K562 (cell line): ENCODE measurements at regions not wholly inside any gene's neighbourhood (a gene's known extent, or its start where the extent isn't known, plus 50 kb on each side); places are given as distances from the start of the nearest gene placed in this dataset.

Experiments
- ATAC-seq: fragments of 200-7000 bp; cut with Tn5 transposase; 3 replicates; pipeline ENCODE4 v1.9.1; 2020; ENCODE audit warnings: moderate library complexity
- BruUV-seq: library from RNA; stranded (reverse); fragments of 400-500 nt; replicated peaks from 2 replicates; lab custom pipeline; 2021; lab: Mats Ljungman, UMichigan
- CTCF ChIA-PET: fragments of 300-600 bp; formaldehyde crosslinking; extraction: SDS; loops from one replicate; lab custom pipeline; 2021; ENCODE audit warnings: low intra/inter-chr PET ratio; lab: Yijun Ruan, JAX
- POLR2A ChIA-PET: fragments of 300-600, 350-650 bp; sonication (Branson Sonifier 250); formaldehyde crosslinking; extraction: SDS; loops from one replicate; lab custom pipeline; 2021; ENCODE audit warnings: antibody characterized with exemption, inconsistent platforms; lab: Yijun Ruan, JAX
- DNase-seq, 4 experiments: peaks; one replicate each; pipeline versions ENCODE4 v3.0.0 to v3.0.0-alpha.2; 2011 to 2018; ENCODE audit warnings: low spot score in 3 of 4, mixed read lengths in 3 of 4; ENCODE audit errors: extremely low read depth in 1 of 4
- FAIRE-seq: peaks from 2 replicates; lab custom pipeline; 2011; peaks lifted over from hg19 to GRCh38; lab: Jason Lieb, UNC
- H2AFZ ChIP-seq: 2 replicates; pipeline ENCODE4 v1.6.0; 2011; ENCODE audit warnings: low read depth, low read length, control low read depth, inconsistent platforms
- H3K27ac ChIP-seq: fragments of 200-600 bp; 3 replicates; pipeline ENCODE4 v1.8.0; 2011; ENCODE audit warnings: low read depth, mild to moderate bottlenecking, control low read depth, inconsistent platforms, low read length, moderate library complexity, mixed read lengths; ENCODE audit errors: extremely low read depth
- H3K27me3 ChIP-seq, 2 experiments: fragments of 300-600 bp in 1 of 2; 2 replicates in 1 of 2; 3 replicates in 1 of 2; pipeline versions ENCODE4 v1.6.0 to v1.8.0; 2011; ENCODE audit warnings: inconsistent platforms in 2 of 2, low read length in 2 of 2, mild to moderate bottlenecking in 1 of 2, mixed read lengths in 1 of 2, moderate library complexity in 1 of 2; ENCODE audit not compliant: control insufficient read depth in 2 of 2, insufficient read depth in 2 of 2
- H3K36me3 ChIP-seq: fragments of 300-600 bp; 3 replicates; pipeline ENCODE4 v1.8.0; 2011; ENCODE audit warnings: mild to moderate bottlenecking, low read length, inconsistent platforms; ENCODE audit not compliant: control insufficient read depth, insufficient read depth
- H3K4me1 ChIP-seq, 2 experiments: fragments of 200-600 bp in 1 of 2; replicated peaks in 1 of 2; 2 replicates in 1 of 2; 3 replicates in 1 of 2; pipeline versions ENCODE4 v1.5.1 to v1.8.0; 2011; ENCODE audit warnings: inconsistent platforms in 2 of 2, low read length in 2 of 2, mild to moderate bottlenecking in 1 of 2, mixed read lengths in 1 of 2, moderate library complexity in 1 of 2; ENCODE audit not compliant: control insufficient read depth in 2 of 2, insufficient read depth in 2 of 2
- H3K4me2 ChIP-seq: 2 replicates; pipeline ENCODE4 v1.6.1; 2011; ENCODE audit warnings: low read length, control low read depth, inconsistent platforms, mixed read lengths; ENCODE audit not compliant: insufficient read depth
- H3K4me3 ChIP-seq: fragments of 200-600 bp; sonication (generic), shearing (Covaris generic); 2 replicates; pipeline ENCODE4 v1.5.1; 2016; ENCODE audit warnings: control low read depth, inconsistent platforms
- H3K79me2 ChIP-seq: fragments of 200-600 bp; 3 replicates; pipeline ENCODE4 v1.8.0; 2011; ENCODE audit warnings: low read length, inconsistent platforms; ENCODE audit not compliant: control insufficient read depth, insufficient read depth
- H3K9ac ChIP-seq, 2 experiments: 2 replicates each; pipeline versions ENCODE4 v1.6.0 to v1.6.1; 2011; ENCODE audit warnings: low read depth in 2 of 2, low read length in 2 of 2, control low read depth in 1 of 2, inconsistent platforms in 1 of 2, mild to moderate bottlenecking in 1 of 2, mixed read lengths in 1 of 2; ENCODE audit not compliant: insufficient read depth in 1 of 2
- H3K9me1 ChIP-seq: one replicate; pipeline ENCODE4 v1.6.0; 2011; ENCODE audit warnings: inconsistent platforms, mild to moderate bottlenecking, low read length, moderate library complexity; ENCODE audit not compliant: control insufficient read depth, insufficient read depth
- H3K9me3 ChIP-seq: replicated peaks from 2 replicates; pipeline ENCODE4 v1.5.1; 2011; ENCODE audit warnings: low read depth, low read length, inconsistent platforms; ENCODE audit not compliant: control insufficient read depth, insufficient read depth
- H4K20me1 ChIP-seq: replicated peaks from 2 replicates; pipeline ENCODE4 v1.6.1; 2011; ENCODE audit warnings: low read length, inconsistent platforms, mixed read lengths; ENCODE audit not compliant: control insufficient read depth, insufficient read depth
- AFF4 ChIP-seq: sonication (generic); formaldehyde crosslinking; IDR thresholded peaks from 2 replicates; pipeline ENCODE4 v1.8.0; 2023; ENCODE audit warnings: mild to moderate bottlenecking, missing genetic modification reagents
- ARID3A ChIP-seq: IDR thresholded peaks from 2 replicates; pipeline ENCODE4 v1.6.1; 2012; ENCODE audit warnings: low read depth, low read length, improper control_type of control experiment, borderline replicate concordance
- ELF1 ChIP-seq: fragments of 200-800 bp; sonication (Bioruptor generic); IDR thresholded peaks from 2 replicates; pipeline ENCODE4 v1.6.1; 2016; ENCODE audit warnings: missing genetic modification characterization, missing compliant biosample characterization
- ETV6 ChIP-seq, 3 experiments: fragments of 150-350 bp in 1 of 3; sonication (generic) in 1 of 3; formaldehyde crosslinking in 1 of 3; IDR thresholded peaks; 2 replicates each; pipeline versions ENCODE4 v1.6.1 to v1.8.0; 2014 to 2022; ENCODE audit warnings: borderline replicate concordance in 2 of 3, low read depth in 2 of 3, antibody characterized with exemption in 1 of 3, low read length in 1 of 3, mild to moderate bottlenecking in 1 of 3, missing genetic modification reagents in 1 of 3
- FOXJ2 ChIP-seq: fragments of 200-800 bp; sonication (Bioruptor generic); IDR thresholded peaks from 2 replicates; pipeline ENCODE4 v1.6.1; 2016; ENCODE audit warnings: missing genetic modification characterization, missing compliant biosample characterization
- HLTF ChIP-seq: fragments of 450-650 bp; IDR thresholded peaks from 2 replicates; pipeline ENCODE4 v1.6.1; 2016
- KAT7 ChIP-seq: sonication (generic); formaldehyde crosslinking; IDR thresholded peaks from 2 replicates; pipeline ENCODE4 v1.8.0; 2022; ENCODE audit warnings: missing genetic modification reagents, mild to moderate bottlenecking, borderline replicate concordance
- MAFK ChIP-seq: IDR thresholded peaks from 2 replicates; pipeline ENCODE4 v1.6.1; 2011; ENCODE audit warnings: low read length, improper control_type of control experiment
- MBD2 ChIP-seq: sonication (generic); IDR thresholded peaks from 2 replicates; pipeline ENCODE4 v1.6.1; 2016; ENCODE audit warnings: low read depth, borderline replicate concordance
- MEF2D ChIP-seq: conservative IDR thresholded peaks from 2 replicates; pipeline ENCODE4 v1.6.1; 2016; ENCODE audit warnings: low read depth, missing genetic modification characterization, missing compliant biosample characterization
- NFIX ChIP-seq: fragments of 250-450 bp; sonication (Bioruptor Pico); IDR thresholded peaks from 2 replicates; pipeline ENCODE4 v1.4.0; 2020; ENCODE audit warnings: low read depth, mild to moderate bottlenecking, moderate library complexity
- POLR2AphosphoS2 ChIP-seq: IDR thresholded peaks from 2 replicates; pipeline ENCODE4 v1.6.1; 2012; ENCODE audit warnings: low read length, improper control_type of control experiment
- RAD51 ChIP-seq: fragments of 450-650 bp; IDR thresholded peaks from 2 replicates; pipeline ENCODE4 v1.7.1; 2016; ENCODE audit warnings: low read depth, mild to moderate bottlenecking, borderline replicate concordance
- YBX1 ChIP-seq: fragments of 450-650 bp; IDR thresholded peaks from 2 replicates; pipeline ENCODE4 v1.7.1; 2016; ENCODE audit warnings: mild to moderate bottlenecking
- ZNF124 ChIP-seq: sonication (generic); formaldehyde crosslinking; IDR thresholded peaks from 2 replicates; pipeline ENCODE4 v1.8.1; 2022; ENCODE audit warnings: missing genetic modification reagents
- ZNF77 ChIP-seq: fragments of 250-450 bp; sonication (Bioruptor Pico); IDR thresholded peaks from 2 replicates; pipeline ENCODE4 v1.5.0; 2020
- ZNF830 ChIP-seq: fragments of 250-450 bp; sonication (Bioruptor Pico); IDR thresholded peaks from 2 replicates; pipeline ENCODE4 v1.5.0; 2021; ENCODE audit warnings: mild to moderate bottlenecking
- WGBS: fragments of 100-300 bp; shearing (Covaris generic); methylation state at CpG from one replicate; pipeline ENCODE4 v1.1.6; 2016; ENCODE audit warnings: low coverage, mixed read lengths; ENCODE audit not compliant: insufficient coverage; ENCODE audit errors: missing lambda C conversion rate; 5-methylcytosine and 5-hydroxymethylcytosine counted together
- in situ Hi-C: fragments of 300-500 bp; cut with MboI; formaldehyde crosslinking; loops from 4 replicates; pipeline ENCODE4 v1.15.0; 2018; ENCODE audit warnings: inconsistent platforms, mixed read lengths
- intact Hi-C: fragments of 100-400 bp; cut with micrococcal nuclease; formaldehyde crosslinking; loops from 2 replicates; pipeline ENCODE4 v1.14.2; 2022

GRCh38 chr13:83941701-83942335 is 59.5 kb upstream of the SLITRK1 start:
- H2AFZ ChIP-seq, result no peak overlapping the region
- no peak overlapping the region for H3K9ac ChIP-seq
- ChIA-PET CTCF (no interaction called here), POLR2A (no interaction called here)
- no peak overlapping the region for H3K4me3 ChIP-seq
- TF ChIP-seq ZNF830 (CRISPR knock-in tag), result no peak
- TF ChIP-seq YBX1, result no peak
- TF ChIP-seq ETV6 (IDR thresholded peaks at IDR 0.05; ENCODE audit: borderline replicate concordance in 1 of 2, low read depth in 2 of 2, low read length in 1 of 2), result no peak
- no peak for TF ChIP-seq ETV6 (CRISPR knock-in tag; IDR thresholded peaks at IDR 0.05; ENCODE audit: borderline replicate concordance)
- no peak for TF ChIP-seq POLR2AphosphoS2
- TF ChIP-seq ZNF77, result no peak
- TF ChIP-seq MEF2D (tag), result no peak
- no peak for TF ChIP-seq ELF1
- TF ChIP-seq MAFK, result no peak
- TF ChIP-seq KAT7 (CRISPR knock-in tag), result no peak
- TF ChIP-seq HLTF, result no peak
- no peak for TF ChIP-seq MBD2
- no peak for TF ChIP-seq RAD51
- TF ChIP-seq NFIX (CRISPR knock-in tag), result no peak
- TF ChIP-seq FOXJ2, result no peak
- TF ChIP-seq AFF4 (CRISPR knock-in tag), result no peak
- no peak for TF ChIP-seq ARID3A
- no peak for TF ChIP-seq ZNF124 (CRISPR knock-in tag)
- DNase-seq (no peak), ATAC-seq (no peak), FAIRE-seq (no peak)
- no peaks in the 10 kb centered on the region for H3K27me3 ChIP-seq
- no TSS peak for BruUV-seq
- in situ Hi-C loops (no loop called here), intact Hi-C loops (no loop called here)
- H3K36me3 ChIP-seq, result no peaks in the 10 kb centered on the region
- no peak overlapping the region for H3K27ac ChIP-seq
- H3K4me2 ChIP-seq, result no peak overlapping the region
- H3K4me1 ChIP-seq, result no peaks in the 10 kb centered on the region
- H4K20me1 ChIP-seq, result no peaks in the 10 kb centered on the region
- H3K9me3 ChIP-seq, result no peaks in the 10 kb centered on the region
- 0% methylated on average over 4 of the region's 4 CpGs for WGBS
- no peaks in the 10 kb centered on the region for H3K9me1 ChIP-seq
- no peaks in the 10 kb centered on the region for H3K79me2 ChIP-seq
